Vagina (tissue), 2 donors: ENCODE measurements at regions not wholly inside any gene's neighbourhood (a gene's known extent, or its start where the extent isn't known, plus 50 kb on each side); places are given as distances from the start of the nearest gene placed in this dataset.

ENCODE experiments used
- DNase-seq, 2 donors: peaks; one replicate each; pipeline ENCODE4 v3.0.0-alpha.2; 2017; ENCODE audit errors: extremely low spot score in 2 of 2
- H3K27ac ChIP-seq: fragments of 200-600 bp; sonication (generic); one replicate; pipeline ENCODE4 v1.5.1; 2019
- H3K27me3 ChIP-seq: fragments of 200-600 bp; sonication (generic); one replicate; pipeline ENCODE4 v1.5.1; 2019
- H3K36me3 ChIP-seq, 2 donors: fragments of 200-600 bp; sonication (generic); one replicate each; pipeline ENCODE4 v1.5.1; 2017 to 2019
- H3K4me1 ChIP-seq: fragments of 200-600 bp; sonication (generic); one replicate; pipeline ENCODE4 v1.5.1; 2019
- H3K4me3 ChIP-seq, 2 donors: fragments of 200-600 bp; sonication (generic); 1 replicate in 1 of 2; 2 replicates in 1 of 2; pipeline ENCODE4 v1.5.1; 2016 to 2019
- H3K9me3 ChIP-seq: fragments of 200-600 bp; sonication (generic); one replicate; pipeline ENCODE4 v1.5.1; 2019
- CTCF ChIP-seq, 3 experiments: fragments of 450-650 bp in 2 of 3; fragments of 200-600 bp in 1 of 3; sonication (generic) in 1 of 3; IDR thresholded peaks; one replicate each; pipeline ENCODE4 v1.5.1; 2017 to 2019; ENCODE audit warnings: antibody characterized with exemption in 3 of 3, mild to moderate bottlenecking in 2 of 3, moderate library complexity in 2 of 3
- POLR2A ChIP-seq, 2 donors: fragments of 450-650 bp; IDR thresholded peaks; one replicate each; pipeline ENCODE4 v1.6.1; 2017; ENCODE audit warnings: antibody characterized with exemption in 2 of 2, mild to moderate bottlenecking in 2 of 2, moderate library complexity in 2 of 2
- POLR2AphosphoS5 ChIP-seq, 2 donors: sonication (generic); formaldehyde crosslinking; IDR thresholded peaks; one replicate each; pipeline ENCODE4 v1.9.0; 2017; ENCODE audit warnings: antibody characterized with exemption in 2 of 2, mild to moderate bottlenecking in 2 of 2, low read depth in 1 of 2; ENCODE audit not compliant: insufficient read depth in 1 of 2
- intact Hi-C: fragments of 100-400 bp; cut with DNase I; formaldehyde crosslinking; loops from one replicate; pipeline ENCODE4 v1.15.1; 2023

DNA sequence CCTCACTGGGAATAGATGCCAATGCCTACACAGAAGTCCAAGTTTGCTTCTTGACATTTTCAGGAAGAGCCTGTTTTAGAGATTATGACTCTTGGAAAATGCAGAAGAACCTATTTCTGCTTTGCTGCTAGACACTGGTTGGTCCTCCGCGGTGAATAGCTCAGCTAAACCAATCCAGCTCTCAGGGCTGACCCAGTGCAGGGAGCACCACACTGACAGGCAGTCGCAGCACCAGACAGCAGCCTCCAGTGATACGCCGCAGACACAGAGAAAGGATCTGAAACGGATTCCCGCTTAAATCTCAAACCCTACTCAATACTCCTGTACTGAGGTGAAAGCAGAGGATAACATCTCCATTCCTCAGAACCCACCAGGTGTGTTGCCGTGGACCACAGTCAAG lies 183.4 kb downstream of the ENGASE start:
- Histone ChIP-seq H3K36me3 (no peaks in the 10 kb centered on the region), H3K4me3 (no peak overlapping the region), H3K4me1 (no peaks in the 10 kb centered on the region), H3K27me3 (no peaks in the 10 kb centered on the region), H3K9me3 (no peaks in the 10 kb centered on the region), H3K27ac (no peak overlapping the region)
- DNase-seq = no peak
- no peak for TF ChIP-seq POLR2A (IDR thresholded peaks at IDR 0.05)
- intact Hi-C loops = no loop called here

GRCh38 chr17:79255926-79256585 lies 181.4 kb downstream of the ENGASE start:
- intact Hi-C loops = no loop called here
- Histone ChIP-seq H3K27ac (no peak overlapping the region), H3K4me3 (no peak overlapping the region), H3K36me3 (no peaks in the 10 kb centered on the region), H3K4me1 (no peaks in the 10 kb centered on the region), H3K27me3 (no peaks in the 10 kb centered on the region), H3K9me3 (no peaks in the 10 kb centered on the region)
- no peak for TF ChIP-seq POLR2AphosphoS5 (IDR thresholded peaks at IDR 0.05; ENCODE audit: insufficient read depth in 1 of 2, low read depth in 1 of 2)
- TF ChIP-seq POLR2A (IDR thresholded peaks at IDR 0.05) = no peak
- TF ChIP-seq CTCF (IDR thresholded peaks at IDR 0.05) = no peak
- DNase-seq = no peak

DNA sequence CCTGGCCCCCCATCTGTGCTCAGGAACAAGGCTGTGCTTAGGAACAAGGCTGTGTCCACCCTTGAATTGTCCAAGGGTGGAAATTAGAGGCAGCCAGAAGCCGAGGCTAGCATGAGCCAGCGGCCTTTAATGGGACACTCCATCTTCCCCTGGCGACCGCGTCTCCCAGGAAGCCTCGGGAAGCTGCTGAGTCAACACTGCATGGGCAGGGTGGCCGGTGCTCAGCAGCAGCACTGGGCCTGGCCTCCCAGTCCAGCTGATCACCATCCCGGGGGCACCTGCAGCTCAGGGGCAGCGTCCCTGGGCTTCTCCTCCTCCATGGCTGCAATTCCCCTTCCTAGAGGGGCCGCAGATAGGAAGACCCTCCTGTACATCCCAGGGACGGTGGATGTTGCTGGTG lies 180.8 kb downstream of the ENGASE start:
- Histone ChIP-seq H3K27ac (no peak overlapping the region), H3K27me3 (no peaks in the 10 kb centered on the region)
- intact Hi-C loops = no loop called here

GRCh38 chr17:79255046-79255445 lies 180.4 kb downstream of the ENGASE start:
- Histone ChIP-seq H3K27ac (no peak overlapping the region), H3K27me3 (no peaks in the 10 kb centered on the region), H3K36me3 (no peaks in the 10 kb centered on the region), H3K9me3 (no peaks in the 10 kb centered on the region), H3K4me3 (no peak overlapping the region), H3K4me1 (no peaks in the 10 kb centered on the region)
- intact Hi-C loops = no loop called here
- TF ChIP-seq POLR2A (IDR thresholded peaks at IDR 0.05) (no peak), POLR2AphosphoS5 (IDR thresholded peaks at IDR 0.05; ENCODE audit: insufficient read depth in 1 of 2, low read depth in 1 of 2) (no peak), CTCF (IDR thresholded peaks at IDR 0.05) (no peak)
- DNase-seq = no peak

More for the DNA sequence above, 180.8 kb downstream of the ENGASE start:
- H3K9me3 ChIP-seq = no peaks in the 10 kb centered on the region
- H3K36me3 ChIP-seq = no peaks in the 10 kb centered on the region
- TF ChIP-seq POLR2AphosphoS5 (IDR thresholded peaks at IDR 0.05; ENCODE audit: insufficient read depth in 1 of 2, low read depth in 1 of 2) (no peak), CTCF (IDR thresholded peaks at IDR 0.05) (no peak), POLR2A (IDR thresholded peaks at IDR 0.05) (no peak)
- no peak for DNase-seq
- no peaks in the 10 kb centered on the region for H3K4me1 ChIP-seq
- no peak overlapping the region for H3K4me3 ChIP-seq

- intact Hi-C loops = no loop called here
- Histone ChIP-seq H3K4me3 (no peak overlapping the region), H3K36me3 (no peaks in the 10 kb centered on the region), H3K27me3 (no peaks in the 10 kb centered on the region), H3K4me1 (no peaks in the 10 kb centered on the region), H3K27ac (no peak overlapping the region), H3K9me3 (no peaks in the 10 kb centered on the region)
- no peak for DNase-seq
- TF ChIP-seq POLR2AphosphoS5 (IDR thresholded peaks at IDR 0.05; ENCODE audit: insufficient read depth in 1 of 2, low read depth in 1 of 2) = no peak
- no peak for TF ChIP-seq CTCF (IDR thresholded peaks at IDR 0.05)
- no peak for TF ChIP-seq POLR2A (IDR thresholded peaks at IDR 0.05)
These were observed 178.3 kb downstream of the ENGASE start for GRCh38 chr17:79252886-79253285.
